ENCODE measurements at regions not wholly inside any gene's neighbourhood (a gene's known extent, or its start where the extent isn't known, plus 50 kb on each side); places are given as distances from the start of the nearest gene placed in this dataset.
A peak's percentile ranks its signal among the peaks of the same experiment; 100 is the strongest.

- no peaks in the 10 kb centered on the region for H3K4me1 Mint-ChIP-seq (ENCODE audit: low read depth, unreplicated experiment)
- H3K27ac Mint-ChIP-seq (ENCODE audit: unreplicated experiment), result no peak overlapping the region
- no peaks in the 10 kb centered on the region for H3K27me3 Mint-ChIP-seq (ENCODE audit: insufficient read depth, unreplicated experiment)
- intact Hi-C loops (cut with micrococcal nuclease; ENCODE audit: unreplicated experiment), result no loop called here
- Histone ChIP-seq H3K27me3 (replicated peaks; ENCODE audit: control insufficient read depth, insufficient read depth, low read length) (no peaks in the 10 kb centered on the region), H3K9me3 (no peaks in the 10 kb centered on the region), H3K4me1 (no peaks in the 10 kb centered on the region), H3K4me3 (ENCODE audit: low read depth, low read length) (no peak overlapping the region), H3K36me3 (ENCODE audit: control insufficient read depth, insufficient read depth, low read length) (no peaks in the 10 kb centered on the region)
- POLR2A ChIA-PET, result no interaction called here
- H3K36me3 Mint-ChIP-seq (ENCODE audit: insufficient read depth, unreplicated experiment), result no peaks in the 10 kb centered on the region
- H3K9me3 Mint-ChIP-seq (ENCODE audit: unreplicated experiment), result no peaks in the 10 kb centered on the region
- no TSS peak for BruUV-seq (replicated peaks)
- DNase-seq, result no peak
- CTCF ChIA-PET, result no interaction called here
- H3K4me3 Mint-ChIP-seq (ENCODE audit: unreplicated experiment), result no peak overlapping the region
- no peak for TF ChIP-seq CTCF (IDR thresholded peaks at IDR 0.05; ENCODE audit: insufficient read depth in 1 of 2, low read depth in 1 of 2, low read length in 1 of 2, severe bottlenecking in 1 of 2, unreplicated experiment in 1 of 2)
Observed at GRCh38 chr2:67854103-67854743, 208.6 kb downstream of the C1D start.

- no peaks in the 10 kb centered on the region for H3K9me3 ChIP-seq
- POLR2A ChIA-PET, result no interaction called here
- intact Hi-C loops (cut with micrococcal nuclease; ENCODE audit: unreplicated experiment), result no loop called here
- Mint-ChIP-seq H3K36me3 (ENCODE audit: insufficient read depth, unreplicated experiment) (no peaks in the 10 kb centered on the region), H3K4me1 (ENCODE audit: low read depth, unreplicated experiment) (no peaks in the 10 kb centered on the region), H3K27me3 (ENCODE audit: insufficient read depth, unreplicated experiment) (no peaks in the 10 kb centered on the region), H3K9me3 (ENCODE audit: unreplicated experiment) (no peaks in the 10 kb centered on the region), H3K4me3 (ENCODE audit: unreplicated experiment) (no peak overlapping the region), H3K27ac (ENCODE audit: unreplicated experiment) (no peak overlapping the region)
- no peak overlapping the region for H3K4me3 ChIP-seq (ENCODE audit: low read depth, low read length)
- DNase-seq, result no peak
- no TSS peak for BruUV-seq (replicated peaks)
- H3K36me3 ChIP-seq (ENCODE audit: control insufficient read depth, insufficient read depth, low read length), result no peaks in the 10 kb centered on the region
- peak in 1 of 2 experiments; percentile 7 for TF ChIP-seq CTCF (IDR thresholded peaks at IDR 0.05; ENCODE audit: insufficient read depth in 1 of 2, low read depth in 1 of 2, low read length in 1 of 2, severe bottlenecking in 1 of 2, unreplicated experiment in 1 of 2)
- H3K27me3 ChIP-seq (replicated peaks; ENCODE audit: control insufficient read depth, insufficient read depth, low read length), result no peaks in the 10 kb centered on the region
- no peaks in the 10 kb centered on the region for H3K4me1 ChIP-seq
- CTCF ChIA-PET, result no interaction called here
Observed at GRCh38 chr2:67854798-67855197, 208.0 kb downstream of the C1D start.

GRCh38 chr2:67856866-67857265 is 205.9 kb downstream of the C1D start:
- Mint-ChIP-seq H3K4me1 (ENCODE audit: low read depth, unreplicated experiment) (no peaks in the 10 kb centered on the region), H3K27me3 (ENCODE audit: insufficient read depth, unreplicated experiment) (no peaks in the 10 kb centered on the region), H3K9me3 (ENCODE audit: unreplicated experiment) (no peaks in the 10 kb centered on the region), H3K27ac (ENCODE audit: unreplicated experiment) (no peak overlapping the region), H3K36me3 (ENCODE audit: insufficient read depth, unreplicated experiment) (no peaks in the 10 kb centered on the region), H3K4me3 (ENCODE audit: unreplicated experiment) (no peak overlapping the region)
- Histone ChIP-seq H3K9me3 (no peaks in the 10 kb centered on the region), H3K27me3 (replicated peaks; ENCODE audit: control insufficient read depth, insufficient read depth, low read length) (no peaks in the 10 kb centered on the region), H3K36me3 (ENCODE audit: control insufficient read depth, insufficient read depth, low read length) (no peaks in the 10 kb centered on the region), H3K4me1 (no peaks in the 10 kb centered on the region), H3K4me3 (ENCODE audit: low read depth, low read length) (no peak overlapping the region)
- no peak for DNase-seq
- no peak for TF ChIP-seq CTCF (IDR thresholded peaks at IDR 0.05; ENCODE audit: insufficient read depth in 1 of 2, low read depth in 1 of 2, low read length in 1 of 2, severe bottlenecking in 1 of 2, unreplicated experiment in 1 of 2)
- POLR2A ChIA-PET, result no interaction called here
- CTCF ChIA-PET, result no interaction called here
- BruUV-seq (replicated peaks), result no TSS peak
- intact Hi-C loops (cut with micrococcal nuclease; ENCODE audit: unreplicated experiment), result no loop called here
